ENCODE measurements at regions not wholly inside any gene's neighbourhood (a gene's known extent, or its start where the extent isn't known, plus 50 kb on each side); places are given as distances from the start of the nearest gene placed in this dataset.

GRCh38 chr15:29544513-29545128, 275.0 kb upstream of the NSMCE3 start:
- ATAC-seq (ENCODE audit: low FRiP score) (no peak), DNase-seq (ENCODE audit: low spot score) (no peak)
- no peak for TF ChIP-seq CTCF (IDR thresholded peaks at IDR 0.05)

GRCh38 chr15:29542994-29543393, 273.4 kb upstream of the NSMCE3 start:
- DNase-seq (ENCODE audit: low spot score) (no peak), ATAC-seq (ENCODE audit: low FRiP score) (no peak)
- TF ChIP-seq CTCF (IDR thresholded peaks at IDR 0.05), result no peak

DNA sequence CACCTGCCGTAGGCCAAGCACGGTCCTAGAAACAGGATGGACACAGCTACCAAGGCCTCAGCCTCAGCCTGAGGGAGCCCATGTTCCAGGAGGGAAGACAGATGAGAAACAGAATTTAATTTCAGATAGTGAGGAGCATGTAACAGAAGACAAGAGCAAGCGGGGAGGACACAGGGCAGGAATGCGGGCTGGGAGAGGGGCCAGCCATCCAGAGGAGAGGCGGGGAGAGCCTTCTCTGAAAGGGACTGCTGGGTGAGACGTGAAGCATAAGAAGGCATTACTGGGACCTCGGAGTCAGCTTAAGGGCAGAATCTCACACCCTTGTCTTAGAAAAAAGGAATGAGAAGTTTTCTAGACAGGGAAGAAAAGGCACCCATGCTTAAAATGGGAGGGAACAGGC, 271.7 kb upstream of the NSMCE3 start:
- DNase-seq (ENCODE audit: low spot score) (no peak), ATAC-seq (ENCODE audit: low FRiP score) (no peak)
- no peak for TF ChIP-seq CTCF (IDR thresholded peaks at IDR 0.05)

DNA sequence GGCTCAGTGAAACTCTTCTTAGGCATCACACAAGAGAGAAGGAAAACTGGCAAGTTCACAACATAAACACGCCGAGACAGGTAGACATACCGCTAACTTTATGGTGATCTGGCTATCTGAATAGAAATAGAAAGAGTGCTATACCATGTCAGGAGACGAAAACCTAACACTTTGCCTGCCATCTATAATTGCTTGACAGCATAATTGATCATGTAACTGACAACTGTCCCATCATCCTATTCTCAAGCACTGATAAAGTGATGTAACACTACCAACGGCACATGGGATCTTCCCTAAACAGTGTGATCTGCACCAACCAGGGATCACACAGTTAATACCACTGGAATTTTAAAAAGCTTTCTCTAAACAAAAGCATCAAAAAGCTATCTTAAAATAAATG, 270.9 kb upstream of the NSMCE3 start:
- DNase-seq (ENCODE audit: low spot score) (no peak), ATAC-seq (ENCODE audit: low FRiP score) (no peak)
- TF ChIP-seq CTCF (IDR thresholded peaks at IDR 0.05), result no peak

DNA sequence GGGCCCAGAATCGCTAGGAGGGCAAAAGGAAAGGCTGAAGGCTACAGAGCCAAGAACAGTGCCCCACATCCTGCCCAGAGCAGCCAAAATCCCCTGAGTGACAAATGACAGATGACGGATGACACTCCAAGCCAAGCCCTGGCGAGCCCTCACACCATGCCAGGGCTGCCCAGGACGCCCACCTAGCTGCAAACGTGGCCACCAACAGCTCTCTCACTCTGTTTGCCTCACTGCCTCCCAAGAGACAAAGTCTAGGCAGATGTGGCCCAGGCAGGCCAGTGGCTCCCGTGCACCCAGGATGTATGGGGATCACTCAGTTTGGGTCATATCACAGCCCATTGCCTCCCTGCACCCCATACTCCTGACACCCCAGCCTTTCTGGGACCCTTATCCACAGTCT, 270.1 kb upstream of the NSMCE3 start:
- TF ChIP-seq CTCF (IDR thresholded peaks at IDR 0.05), result no peak
- no peak for DNase-seq (ENCODE audit: low spot score)
- no peak for ATAC-seq (ENCODE audit: low FRiP score)

- no peak for TF ChIP-seq CTCF (IDR thresholded peaks at IDR 0.05)
Observed at GRCh38 chr15:29538044-29538443, 268.4 kb upstream of the NSMCE3 start.

GRCh38 chr15:29535952-29536351, 266.3 kb upstream of the NSMCE3 start:
- no peak for TF ChIP-seq CTCF (IDR thresholded peaks at IDR 0.05)
- DNase-seq (ENCODE audit: low spot score) (no peak), ATAC-seq (ENCODE audit: low FRiP score) (no peak)

More at GRCh38 chr15:29538044-29538443, 268.4 kb upstream of the NSMCE3 start:
- no peak for ATAC-seq (ENCODE audit: low FRiP score)
- DNase-seq (ENCODE audit: low spot score), result no peak
